H9 (cell line): ENCODE measurements at regions not wholly inside any gene's neighbourhood (a gene's known extent, or its start where the extent isn't known, plus 50 kb on each side); places are given as distances from the start of the nearest gene placed in this dataset.

Source experiments
- DNase-seq: peaks from one replicate; pipeline ENCODE4 v3.0.0-alpha.2; 2017
- H2AFZ ChIP-seq: one replicate; pipeline ENCODE4 v1.6.1; 2013; ENCODE audit warnings: mild to moderate bottlenecking, low read length, control low read depth, moderate library complexity
- H2AK5ac ChIP-seq: 2 replicates; pipeline ENCODE4 v1.6.1; 2013; ENCODE audit warnings: low read length, control low read depth, mixed read lengths; ENCODE audit not compliant: insufficient read length
- H2BK120ac ChIP-seq: one replicate; pipeline ENCODE4 v1.6.1; 2013; ENCODE audit warnings: low read depth, mild to moderate bottlenecking, low read length, control low read depth, inconsistent platforms; ENCODE audit not compliant: poor library complexity, severe bottlenecking
- H2BK12ac ChIP-seq: 2 replicates; pipeline ENCODE4 v1.6.1; 2013; ENCODE audit warnings: low read length, control low read depth, mixed read lengths, low read depth; ENCODE audit not compliant: insufficient read length
- H2BK15ac ChIP-seq: 2 replicates; pipeline ENCODE4 v1.6.1; 2013; ENCODE audit warnings: low read depth, low read length, control low read depth
- H2BK20ac ChIP-seq: one replicate; pipeline ENCODE4 v1.6.1; 2013; ENCODE audit warnings: low read depth, mild to moderate bottlenecking, low read length, control low read depth, inconsistent platforms; ENCODE audit not compliant: poor library complexity, severe bottlenecking
- H2BK5ac ChIP-seq: 2 replicates; pipeline ENCODE4 v1.6.1; 2013; ENCODE audit warnings: low read length, control low read depth, mixed read lengths; ENCODE audit not compliant: insufficient read length
- H3K14ac ChIP-seq: 2 replicates; pipeline ENCODE4 v1.6.1; 2013; ENCODE audit warnings: low read length, control low read depth; ENCODE audit not compliant: insufficient read depth
- H3K18ac ChIP-seq: 2 replicates; pipeline ENCODE4 v1.6.1; 2013; ENCODE audit warnings: low read depth, mild to moderate bottlenecking, mixed read lengths, low read length, control low read depth; ENCODE audit not compliant: insufficient read length
- H3K23ac ChIP-seq: 2 replicates; pipeline ENCODE4 v1.6.1; 2013; ENCODE audit warnings: low read length, control low read depth, mixed read lengths, low read depth; ENCODE audit not compliant: insufficient read length
- H3K23me2 ChIP-seq: 2 replicates; pipeline ENCODE4 v1.6.1; 2013; ENCODE audit warnings: low read depth, mild to moderate bottlenecking, mixed read lengths, low read length, control low read depth; ENCODE audit not compliant: insufficient read length, poor library complexity, severe bottlenecking
- H3K27ac ChIP-seq: 2 replicates; pipeline ENCODE4 v1.5.1; 2013; ENCODE audit warnings: low read length, control low read depth, mixed read lengths, low read depth; ENCODE audit not compliant: insufficient read length
- H3K27me3 ChIP-seq: 2 replicates; pipeline ENCODE4 v1.6.1; 2013; ENCODE audit warnings: low read length, control low read depth, inconsistent platforms; ENCODE audit not compliant: insufficient read depth
- H3K4ac ChIP-seq: 2 replicates; pipeline ENCODE4 v1.6.1; 2013; ENCODE audit warnings: low read depth, mild to moderate bottlenecking, control low read depth, inconsistent platforms, low read length, moderate library complexity
- H3K4me1 ChIP-seq: 2 replicates; pipeline ENCODE4 v1.6.1; 2013; ENCODE audit warnings: low read length, control low read depth, inconsistent platforms; ENCODE audit not compliant: insufficient read depth
- H3K4me2 ChIP-seq: 2 replicates; pipeline ENCODE4 v1.6.1; 2013; ENCODE audit warnings: low read length, control low read depth, mixed read lengths; ENCODE audit not compliant: insufficient read length, insufficient read depth
- H3K56ac ChIP-seq: 2 replicates; pipeline ENCODE4 v1.6.1; 2013; ENCODE audit warnings: low read depth, mild to moderate bottlenecking, mixed read lengths, low read length, control low read depth; ENCODE audit not compliant: insufficient read length
- H3K79me1 ChIP-seq: 2 replicates; pipeline ENCODE4 v1.6.1; 2013; ENCODE audit warnings: low read depth, mild to moderate bottlenecking, moderate library complexity, low read length, control low read depth, inconsistent platforms; ENCODE audit not compliant: insufficient read depth, poor library complexity, severe bottlenecking
- H3K79me2 ChIP-seq: 2 replicates; pipeline ENCODE4 v1.6.1; 2013; ENCODE audit warnings: low read length, control low read depth, inconsistent platforms; ENCODE audit not compliant: insufficient read depth
- H3K9ac ChIP-seq: 2 replicates; pipeline ENCODE4 v1.6.1; 2013; ENCODE audit warnings: low read length, control low read depth, mixed read lengths; ENCODE audit not compliant: insufficient read length; ENCODE audit errors: extremely low read depth
- H3K9me3 ChIP-seq: one replicate; pipeline ENCODE4 v1.6.1; 2013; ENCODE audit warnings: low read depth, low read length, inconsistent platforms; ENCODE audit not compliant: control insufficient read depth
- H3T11ph ChIP-seq: one replicate; pipeline ENCODE4 v1.6.1; 2013; ENCODE audit warnings: mild to moderate bottlenecking, low read length, control low read depth, inconsistent platforms
- H4K20me1 ChIP-seq: one replicate; pipeline ENCODE4 v1.6.1; 2013; ENCODE audit not compliant: control insufficient read depth, insufficient read length, insufficient read depth
- H4K5ac ChIP-seq: 2 replicates; pipeline ENCODE4 v1.6.1; 2013; ENCODE audit warnings: low read depth, mild to moderate bottlenecking, mixed read lengths, low read length, control low read depth; ENCODE audit not compliant: insufficient read length
- H4K8ac ChIP-seq: replicated peaks from 2 replicates; pipeline ENCODE4 v1.6.1; 2013; ENCODE audit warnings: low read length, control low read depth, mixed read lengths, low read depth; ENCODE audit not compliant: insufficient read length
- H4K91ac ChIP-seq: 2 replicates; pipeline ENCODE4 v1.6.1; 2013; ENCODE audit warnings: low read depth, mild to moderate bottlenecking, moderate library complexity, mixed read lengths, low read length, control low read depth; ENCODE audit not compliant: insufficient read length
- H3K27ac Mint-ChIP-seq, 3 experiments: 2 replicates in 2 of 3; 3 replicates in 1 of 3; pipeline ENCODE4 v1.8.0; 2020 to 2021; ENCODE audit warnings: mixed read lengths in 3 of 3, mild to moderate bottlenecking in 1 of 3, moderate library complexity in 1 of 3
- H3K27me3 Mint-ChIP-seq: 2 replicates; pipeline ENCODE4 v1.8.0; 2021; ENCODE audit warnings: low read depth, mild to moderate bottlenecking, moderate library complexity, mixed read lengths
- H3K36me3 Mint-ChIP-seq, 3 experiments: 2 replicates in 2 of 3; 3 replicates in 1 of 3; pipeline ENCODE4 v1.8.0; 2020 to 2021; ENCODE audit warnings: low read depth in 3 of 3, mixed read lengths in 3 of 3; ENCODE audit not compliant: insufficient read depth in 1 of 3
- H3K4me1 Mint-ChIP-seq, 2 experiments: 2 replicates each; pipeline ENCODE4 v1.8.0; 2020; ENCODE audit warnings: mixed read lengths in 2 of 2
- H3K4me3 Mint-ChIP-seq, 2 experiments: 2 replicates in 1 of 2; 3 replicates in 1 of 2; pipeline ENCODE4 v1.8.0; 2020 to 2021; ENCODE audit warnings: mild to moderate bottlenecking in 2 of 2, mixed read lengths in 2 of 2, moderate library complexity in 1 of 2
- H3K9me3 Mint-ChIP-seq, 2 experiments: 2 replicates in 1 of 2; 3 replicates in 1 of 2; pipeline ENCODE4 v1.8.0; 2020; ENCODE audit warnings: mild to moderate bottlenecking in 2 of 2, mixed read lengths in 2 of 2, moderate library complexity in 1 of 2
- CTCF ChIP-seq: fragments of 200-600 bp; sonication (generic); conservative IDR thresholded peaks from 3 replicates; pipeline ENCODE4 v1.8.0; 2021; ENCODE audit warnings: antibody characterized with exemption, mild to moderate bottlenecking
- WGBS: extraction: QIAGEN DNeasy Blood & Tissue Kit; methylation state at CpG from one replicate; pipeline ENCODE4 v1.1.7; 2013; ENCODE audit warnings: missing lambda C conversion rate, low lambda C conversion rate, mixed read lengths; ENCODE audit not compliant: insufficient read length; ENCODE audit errors: extremely low coverage; 5-methylcytosine and 5-hydroxymethylcytosine counted together

- Mint-ChIP-seq H3K4me3 (no peak overlapping the region), H3K36me3 (no peaks in the 10 kb centered on the region; a peak in 1 of 7 replicates), H3K27me3 (no peaks in the 10 kb centered on the region), H3K4me1 (no peaks in the 10 kb centered on the region), H3K27ac (no peak overlapping the region), H3K9me3 (0 out of 5 replicates have a peak, but pooled peaks cover 0 to 2% of the 10 kb centered on the region in 2 experiments)
- H3K14ac ChIP-seq = no peak overlapping the region
- H3K23ac ChIP-seq = no peak overlapping the region
- no peak overlapping the region for H2BK20ac ChIP-seq
- H4K20me1 ChIP-seq = no peaks in the 10 kb centered on the region
- H2BK5ac ChIP-seq = no peak overlapping the region
- DNase-seq = no peak
- no peak overlapping the region for H3K56ac ChIP-seq
- H3K27me3 ChIP-seq = no peaks in the 10 kb centered on the region
- no peak for TF ChIP-seq CTCF
- H3K18ac ChIP-seq = no peak overlapping the region
- H3K4me2 ChIP-seq = no peak overlapping the region
- H3T11ph ChIP-seq = no peak overlapping the region
- no peak overlapping the region for H2BK15ac ChIP-seq
- H3K79me1 ChIP-seq = no peaks in the 10 kb centered on the region
- no peak overlapping the region for H3K4ac ChIP-seq
- no peak overlapping the region for H2BK120ac ChIP-seq
- H2AFZ ChIP-seq = no peak overlapping the region
- no peaks in the 10 kb centered on the region for H3K79me2 ChIP-seq
- H2BK12ac ChIP-seq = no peak overlapping the region
- no peak overlapping the region for H3K27ac ChIP-seq
- no CpG with 5 or more reads among the region's 2 CpGs for WGBS
- no peaks in the 10 kb centered on the region for H3K23me2 ChIP-seq
- no peak overlapping the region for H2AK5ac ChIP-seq
- H3K9ac ChIP-seq = no peak overlapping the region
- H3K9me3 ChIP-seq = no peaks in the 10 kb centered on the region
- no peak overlapping the region for H4K5ac ChIP-seq
- H4K8ac ChIP-seq = no peak overlapping the region
- H3K4me1 ChIP-seq = no peaks in the 10 kb centered on the region
- H4K91ac ChIP-seq = no peak overlapping the region
Observed at GRCh38 chr7:109386959-109387358, 817.3 kb downstream of the DNAJB9 start.
